GM12878 (cell line): ENCODE measurements at regions not wholly inside any gene's neighbourhood (a gene's known extent, or its start where the extent isn't known, plus 50 kb on each side); places are given as distances from the start of the nearest gene placed in this dataset.

Experiments
- ATAC-seq: fragments of 200-7000 bp; cut with Tn5 transposase; 3 replicates; pipeline ENCODE4 v1.9.1; 2020; ENCODE audit warnings: mild to moderate bottlenecking, moderate library complexity
- BruUV-seq: library from RNA; stranded (reverse); fragments of 400-500 nt; replicated peaks from 2 replicates; lab custom pipeline; 2021; lab: Mats Ljungman, UMichigan
- CTCF ChIA-PET: fragments of 300-600 bp; sonication (Branson Sonifier 250); formaldehyde crosslinking; extraction: SDS; loops from one replicate; lab custom pipeline; 2021; ENCODE audit warnings: inconsistent platforms; lab: Yijun Ruan, JAX
- POLR2A ChIA-PET: fragments of 350-600 bp; formaldehyde crosslinking; extraction: SDS; loops from one replicate; lab custom pipeline; 2021; ENCODE audit warnings: inconsistent platforms; lab: Charles Lee
- RAD21 ChIA-PET: fragments of 300-600 bp; sonication (Branson Sonifier 250); formaldehyde crosslinking; loops from one replicate; lab custom pipeline; 2023; ENCODE audit warnings: antibody characterized with exemption; ENCODE audit not compliant: unreplicated experiment; lab: Charles Lee
- SMC1A ChIA-PET: fragments of 300-600 bp; sonication (Branson Sonifier 250); formaldehyde crosslinking; loops from one replicate; lab custom pipeline; 2023; ENCODE audit not compliant: unreplicated experiment, uncharacterized antibody; lab: Charles Lee
- DNase-seq: peaks from one replicate; pipeline ENCODE4 v3.0.0-alpha.2; 2011; ENCODE audit warnings: low read depth, low spot score
- FAIRE-seq: peaks from 3 replicates; lab custom pipeline; 2011; peaks lifted over from hg19 to GRCh38; lab: Jason Lieb, UNC
- H2AFZ ChIP-seq: 2 replicates; pipeline ENCODE4 v1.6.0; 2011; ENCODE audit warnings: low read depth, low read length, control low read depth; ENCODE audit not compliant: control insufficient read depth
- H3K27ac ChIP-seq: 2 replicates; pipeline ENCODE4 v1.5.1; 2011; ENCODE audit warnings: control low read depth; ENCODE audit not compliant: control insufficient read depth, insufficient read depth
- H3K27me3 ChIP-seq, 2 experiments: replicated peaks in 1 of 2; 2 replicates each; pipeline versions ENCODE4 v1.6.0 to v1.6.1; 2011; ENCODE audit warnings: low read length in 1 of 2; ENCODE audit not compliant: control insufficient read depth in 2 of 2, insufficient read depth in 2 of 2
- H3K36me3 ChIP-seq, 2 experiments: 2 replicates each; pipeline ENCODE4 v1.5.1; 2011; ENCODE audit warnings: low read length in 1 of 2; ENCODE audit not compliant: control insufficient read depth in 2 of 2, insufficient read depth in 2 of 2
- H3K4me1 ChIP-seq: 2 replicates; pipeline ENCODE4 v1.6.1; 2011; ENCODE audit warnings: mild to moderate bottlenecking, low read length, moderate library complexity, mixed read lengths; ENCODE audit not compliant: control insufficient read depth, insufficient read depth
- H3K4me2 ChIP-seq: 2 replicates; pipeline ENCODE4 v1.6.0; 2011; ENCODE audit warnings: control low read depth; ENCODE audit not compliant: control insufficient read depth, insufficient read depth
- H3K4me3 ChIP-seq: fragments of 200-600 bp; sonication (generic); 2 replicates; pipeline ENCODE4 v1.5.1; 2016
- H3K79me2 ChIP-seq: 2 replicates; pipeline ENCODE4 v1.6.0; 2011; ENCODE audit warnings: low read length; ENCODE audit not compliant: control insufficient read depth, insufficient read depth
- H3K9ac ChIP-seq: 2 replicates; pipeline ENCODE4 v1.8.0; 2011; ENCODE audit warnings: low read length, control low read depth, mixed read lengths; ENCODE audit not compliant: control insufficient read depth, insufficient read depth
- H3K9me3 ChIP-seq: replicated peaks from 3 replicates; pipeline ENCODE4 v1.5.1; 2011; ENCODE audit warnings: mild to moderate bottlenecking, low read length; ENCODE audit not compliant: control insufficient read depth, insufficient read depth
- H4K20me1 ChIP-seq: 2 replicates; pipeline ENCODE4 v1.6.0; 2011; ENCODE audit not compliant: control insufficient read depth, insufficient read depth
- CUX1 ChIP-seq: IDR thresholded peaks from 2 replicates; pipeline ENCODE4 v1.6.1; 2012; ENCODE audit warnings: improper control_type of control experiment, low read depth, low read length; ENCODE audit not compliant: insufficient replicate concordance
- HCFC1 ChIP-seq: fragments of 150-350 bp; IDR thresholded peaks from 2 replicates; pipeline ENCODE4 v1.6.1; 2014; ENCODE audit warnings: low read length
- NBN ChIP-seq: fragments of 450-650 bp; IDR thresholded peaks from 2 replicates; pipeline ENCODE4 v1.6.1; 2016
- NFYB ChIP-seq: IDR thresholded peaks from 2 replicates; pipeline ENCODE4 v1.6.1; 2011; ENCODE audit warnings: low read depth, mild to moderate bottlenecking, low read length, improper control_type of control experiment, moderate library complexity; ENCODE audit not compliant: insufficient read depth
- ZBED1 ChIP-seq: IDR thresholded peaks from 2 replicates; pipeline ENCODE4 v1.6.1; 2016; ENCODE audit warnings: borderline replicate concordance
- WGBS: methylation state at CpG from one replicate; pipeline ENCODE4 v1.1.6; 2016; ENCODE audit warnings: low lambda C conversion rate; ENCODE audit not compliant: insufficient replicate concordance, insufficient coverage; ENCODE audit errors: missing lambda C conversion rate; 5-methylcytosine and 5-hydroxymethylcytosine counted together
- in situ Hi-C: fragments of 300-500 bp; cut with MboI; formaldehyde crosslinking; loops from 9 replicates; pipeline ENCODE4 v1.14.3; 2018; ENCODE audit warnings: mixed read lengths
- intact Hi-C: fragments of 100-400 bp; cut with micrococcal nuclease; formaldehyde crosslinking; loops from one replicate; pipeline ENCODE4 v1.14.2; 2022; ENCODE audit not compliant: unreplicated experiment

- ChIA-PET RAD21 (no interaction called here), POLR2A (no interaction called here), SMC1A (no interaction called here), CTCF (interaction anchor here (0.6 kb wide), 1 partner anchor 45 kb away, joined by 3 read pairs; no protein-coding TSS in a partner anchor)
- Histone ChIP-seq H3K79me2 (no peaks in the 10 kb centered on the region), H3K27ac (no peak overlapping the region), H3K9me3 (no peaks in the 10 kb centered on the region), H3K9ac (no peak overlapping the region), H3K36me3 (no peaks in the 10 kb centered on the region), H4K20me1 (no peaks in the 10 kb centered on the region), H3K4me3 (no peak overlapping the region), H3K4me2 (no peak overlapping the region), H2AFZ (no peak overlapping the region), H3K4me1 (no peaks in the 10 kb centered on the region), H3K27me3 (no peaks in the 10 kb centered on the region)
- TF ChIP-seq NFYB (no peak), NBN (no peak), ZBED1 (no peak), CUX1 (no peak), HCFC1 (no peak)
- BruUV-seq = no TSS peak
- in situ Hi-C loops = no loop called here
- no peak for ATAC-seq
- DNase-seq = no peak
- no peak for FAIRE-seq
- WGBS = 18% methylated on average over 3 of the region's 3 CpGs
- intact Hi-C loops = no loop called here
Observed at GRCh38 chr18:68400889-68401288, 314.0 kb downstream of the TMX3 start.
